DND-41 (cell line): ENCODE measurements at regions not wholly inside any gene's neighbourhood (a gene's known extent, or its start where the extent isn't known, plus 50 kb on each side); places are given as distances from the start of the nearest gene placed in this dataset.
"Not testable (repeated sequence)": the region's sequence is repeated elsewhere in the genome, so short reads cannot be mapped to it uniquely, and the experiment has no call there.

Experiments
- ATAC-seq: fragments of 200-7000 bp; cut with Tn5 transposase; 3 replicates; pipeline ENCODE4 v1.9.1; 2021; ENCODE audit warnings: low read depth; ENCODE audit not compliant: insufficient read depth
- DNase-seq: peaks from one replicate; pipeline ENCODE4 v3.0.0-alpha.2; 2020
- H2AFZ ChIP-seq: 2 replicates; pipeline ENCODE4 v1.6.0; 2012; ENCODE audit warnings: low read depth, low read length
- H3K27ac ChIP-seq: 2 replicates; pipeline ENCODE4 v1.5.1; 2012; ENCODE audit warnings: low read length, inconsistent platforms
- H3K27me3 ChIP-seq: fragments of 200-600 bp; sonication (generic); 2 replicates; pipeline ENCODE4 v1.6.0; 2012; ENCODE audit warnings: low read length, mild to moderate bottlenecking, inconsistent platforms; ENCODE audit not compliant: insufficient read depth, poor library complexity
- H3K36me3 ChIP-seq: 2 replicates; pipeline ENCODE4 v1.5.1; 2012; ENCODE audit warnings: low read length, inconsistent platforms; ENCODE audit not compliant: insufficient read depth
- H3K4me1 ChIP-seq: 2 replicates; pipeline ENCODE4 v1.5.1; 2012; ENCODE audit warnings: mild to moderate bottlenecking, low read length; ENCODE audit not compliant: insufficient read depth
- H3K4me2 ChIP-seq: 2 replicates; pipeline ENCODE4 v1.6.0; 2012; ENCODE audit warnings: mild to moderate bottlenecking, moderate library complexity, low read length, inconsistent platforms; ENCODE audit not compliant: insufficient read depth
- H3K4me3 ChIP-seq, 2 experiments: fragments of 200-600 bp in 1 of 2; shearing (Covaris generic) in 1 of 2; 2 replicates each; pipeline ENCODE4 v1.5.1; 2012 to 2016; ENCODE audit warnings: inconsistent platforms in 2 of 2, low read length in 2 of 2, mild to moderate bottlenecking in 2 of 2, low read depth in 1 of 2, moderate library complexity in 1 of 2
- H3K79me2 ChIP-seq: 2 replicates; pipeline ENCODE4 v1.6.0; 2012; ENCODE audit warnings: low read length, inconsistent platforms; ENCODE audit not compliant: insufficient read depth
- H3K9ac ChIP-seq: 2 replicates; pipeline ENCODE4 v1.6.0; 2012; ENCODE audit warnings: low read depth, mild to moderate bottlenecking, inconsistent platforms, low read length, moderate library complexity
- H3K9me3 ChIP-seq: 2 replicates; pipeline ENCODE4 v1.5.1; 2012; ENCODE audit warnings: low read length, moderate library complexity, mild to moderate bottlenecking, inconsistent platforms; ENCODE audit not compliant: insufficient read depth, severe bottlenecking
- H4K20me1 ChIP-seq: 2 replicates; pipeline ENCODE4 v1.6.0; 2012; ENCODE audit warnings: low read length; ENCODE audit not compliant: insufficient read depth
- CTCF ChIP-seq: IDR thresholded peaks from 2 replicates; pipeline ENCODE4 v1.5.1; 2012; ENCODE audit warnings: borderline replicate concordance, low read length, moderate library complexity, mild to moderate bottlenecking; ENCODE audit not compliant: poor library complexity, severe bottlenecking; ENCODE audit errors: extremely low read depth
- EZH2 ChIP-seq: IDR thresholded peaks from 3 replicates; pipeline ENCODE4 v1.6.1; 2012; ENCODE audit warnings: borderline replicate concordance, low read depth, mild to moderate bottlenecking, moderate library complexity, low read length, inconsistent platforms; ENCODE audit not compliant: severe bottlenecking

GRCh38 chr6:47173145-47173544, 131.0 kb upstream of the ADGRF1 start:
- ATAC-seq, result not testable (repeated sequence)

GRCh38 chr6:47170617-47170947, 128.4 kb upstream of the ADGRF1 start:
- Histone ChIP-seq H4K20me1 (no peaks in the 10 kb centered on the region), H3K4me3 (no peak overlapping the region), H3K27ac (no peak overlapping the region), H3K36me3 (no peaks in the 10 kb centered on the region), H3K4me2 (no peak overlapping the region), H3K27me3 (no peaks in the 10 kb centered on the region), H2AFZ (no peak overlapping the region), H3K4me1 (no peaks in the 10 kb centered on the region), H3K79me2 (no peaks in the 10 kb centered on the region), H3K9me3 (no peaks in the 10 kb centered on the region), H3K9ac (no peak overlapping the region)
- no peak for TF ChIP-seq EZH2
- no peak for TF ChIP-seq CTCF
- ATAC-seq (no peak), DNase-seq (no peak)

More at GRCh38 chr6:47173145-47173544, 131.0 kb upstream of the ADGRF1 start:
- not testable (repeated sequence) for H3K4me3 ChIP-seq, H3K4me1 ChIP-seq, H2AFZ ChIP-seq, H4K20me1 ChIP-seq, H3K27me3 ChIP-seq, H3K9me3 ChIP-seq, H3K79me2 ChIP-seq, H3K4me2 ChIP-seq, H3K9ac ChIP-seq, H3K36me3 ChIP-seq, DNase-seq, H3K27ac ChIP-seq

- Histone ChIP-seq H3K4me2 (no peak overlapping the region), H3K27me3 (no peaks in the 10 kb centered on the region), H3K9me3 (no peaks in the 10 kb centered on the region), H4K20me1 (no peaks in the 10 kb centered on the region), H3K79me2 (no peaks in the 10 kb centered on the region), H3K4me3 (no peak overlapping the region), H3K36me3 (no peaks in the 10 kb centered on the region), H2AFZ (no peak overlapping the region), H3K9ac (no peak overlapping the region), H3K4me1 (no peaks in the 10 kb centered on the region), H3K27ac (no peak overlapping the region)
- DNase-seq, result no peak
- ATAC-seq, result no peak
- TF ChIP-seq CTCF (no peak), EZH2 (no peak)
Observed at GRCh38 chr6:47169785-47170616, 127.9 kb upstream of the ADGRF1 start.

GRCh38 chr6:47168180-47168579, 126.0 kb upstream of the ADGRF1 start:
- DNase-seq (no peak), ATAC-seq (no peak)
- H3K79me2 ChIP-seq, result no peaks in the 10 kb centered on the region
- no peaks in the 10 kb centered on the region for H3K9me3 ChIP-seq
- no peak overlapping the region for H2AFZ ChIP-seq
- no peaks in the 10 kb centered on the region for H3K4me1 ChIP-seq
- H3K4me3 ChIP-seq, result no peak overlapping the region
- H3K36me3 ChIP-seq, result no peaks in the 10 kb centered on the region
- H3K27me3 ChIP-seq, result no peaks in the 10 kb centered on the region
- no peaks in the 10 kb centered on the region for H4K20me1 ChIP-seq
- H3K27ac ChIP-seq, result no peak overlapping the region
- no peak overlapping the region for H3K4me2 ChIP-seq
- no peak for TF ChIP-seq CTCF
- no peak for TF ChIP-seq EZH2
- H3K9ac ChIP-seq, result no peak overlapping the region
